Thyroid gland (tissue), 4 donors: ENCODE measurements at regions not wholly inside any gene's neighbourhood (a gene's known extent, or its start where the extent isn't known, plus 50 kb on each side); places are given as distances from the start of the nearest gene placed in this dataset.

Experiments used
- DNase-seq, 2 donors: peaks; one replicate each; pipeline ENCODE4 v3.0.0-alpha.2; 2019
- H3K27ac ChIP-seq, 3 donors: fragments of 200-600 bp; sonication (generic); 1 replicate in 2 of 3; 2 replicates in 1 of 3; pipeline ENCODE4 v1.5.1; 2016 to 2019; ENCODE audit warnings: mild to moderate bottlenecking in 1 of 3, moderate library complexity in 1 of 3
- H3K27me3 ChIP-seq: fragments of 200-600 bp; sonication (generic); one replicate; pipeline ENCODE4 v1.5.1; 2019
- H3K36me3 ChIP-seq, 2 donors: fragments of 200-600 bp; sonication (generic); one replicate each; pipeline ENCODE4 v1.5.1; 2016 to 2019
- H3K4me1 ChIP-seq, 2 donors: fragments of 200-600 bp; sonication (generic); one replicate each; pipeline ENCODE4 v1.5.1; 2017 to 2019
- H3K4me3 ChIP-seq, 3 donors: fragments of 200-600 bp; sonication (generic); replicated peaks in 1 of 3; 1 replicate in 2 of 3; 2 replicates in 1 of 3; pipeline ENCODE4 v1.5.1; 2016; ENCODE audit warnings: mild to moderate bottlenecking in 1 of 3
- H3K9me3 ChIP-seq: fragments of 200-600 bp; sonication (generic); one replicate; pipeline ENCODE4 v1.5.1; 2017
- CTCF ChIP-seq, 6 experiments: fragments of 200-600 bp in 3 of 6; fragments of 450-650 bp in 3 of 6; sonication (generic) in 3 of 6; IDR thresholded peaks; one replicate each; pipeline ENCODE4 v1.5.1; 2016 to 2019; ENCODE audit warnings: antibody characterized with exemption in 6 of 6, mild to moderate bottlenecking in 2 of 6, inconsistent platforms in 1 of 6, moderate library complexity in 1 of 6
- POLR2A ChIP-seq, 2 donors: fragments of 450-650 bp; IDR thresholded peaks; one replicate each; pipeline ENCODE4 v1.6.1; 2017; ENCODE audit warnings: antibody characterized with exemption in 2 of 2, mild to moderate bottlenecking in 2 of 2, moderate library complexity in 1 of 2
- WGBS, 2 donors: methylation state at CpG; one replicate each; pipeline ENCODE4 v1.1.5; 2017; 5-methylcytosine and 5-hydroxymethylcytosine counted together
- intact Hi-C: fragments of 100-400 bp; cut with DNase I; formaldehyde crosslinking; loops from one replicate; pipeline ENCODE4 v1.15.1; 2023

GRCh38 chr15:79195802-79196201 is 86.7 kb upstream of the ANKRD34C start:
- 61 to 70% methylated on average over 4 to 5 of the region's 5 CpGs for WGBS, 2 donors
- intact Hi-C loops = no loop called here
- H3K36me3 ChIP-seq = no peaks in the 10 kb centered on the region
- H3K27me3 ChIP-seq = peaks cover 4% of the 10 kb centered on the region
- H3K9me3 ChIP-seq = no peaks in the 10 kb centered on the region
- no peak overlapping the region for H3K4me3 ChIP-seq
- H3K4me1 ChIP-seq = no peaks in the 10 kb centered on the region
- DNase-seq = no peak
- H3K27ac ChIP-seq = no peak overlapping the region
- no peak for TF ChIP-seq POLR2A (IDR thresholded peaks at IDR 0.05)
- TF ChIP-seq CTCF (IDR thresholded peaks at IDR 0.05) = no peak

GRCh38 chr15:79195239-79195638 is 87.3 kb upstream of the ANKRD34C start:
- Histone ChIP-seq H3K9me3 (no peaks in the 10 kb centered on the region), H3K4me3 (no peak overlapping the region), H3K27me3 (peaks cover 4% of the 10 kb centered on the region), H3K36me3 (no peaks in the 10 kb centered on the region), H3K27ac (no peak overlapping the region), H3K4me1 (no peaks in the 10 kb centered on the region)
- no peak for DNase-seq
- 59 to 63% methylated on average over 4 of the region's 4 CpGs for WGBS, 2 donors
- TF ChIP-seq POLR2A (IDR thresholded peaks at IDR 0.05) (no peak), CTCF (IDR thresholded peaks at IDR 0.05) (no peak)
- intact Hi-C loops = no loop called here

- Histone ChIP-seq H3K4me1 (no peaks in the 10 kb centered on the region), H3K27ac (no peak overlapping the region), H3K27me3 (peaks cover 4% of the 10 kb centered on the region), H3K36me3 (no peaks in the 10 kb centered on the region), H3K9me3 (no peaks in the 10 kb centered on the region), H3K4me3 (no peak overlapping the region)
- intact Hi-C loops = no loop called here
- DNase-seq = no peak
- 63 to 76% methylated on average over 3 of the region's 3 CpGs for WGBS, 2 donors
- TF ChIP-seq POLR2A (IDR thresholded peaks at IDR 0.05) = no peak
- no peak for TF ChIP-seq CTCF (IDR thresholded peaks at IDR 0.05)
Measured at GRCh38 chr15:79194386-79194785, 88.1 kb upstream of the ANKRD34C start.

- no peaks in the 10 kb centered on the region for H3K36me3 ChIP-seq
- H3K9me3 ChIP-seq = no peaks in the 10 kb centered on the region
- intact Hi-C loops = no loop called here
- no peak for DNase-seq
- peaks cover 4% of the 10 kb centered on the region for H3K27me3 ChIP-seq
- no peaks in the 10 kb centered on the region for H3K4me1 ChIP-seq
- TF ChIP-seq CTCF (IDR thresholded peaks at IDR 0.05) (no peak), POLR2A (IDR thresholded peaks at IDR 0.05) (no peak)
- WGBS, 2 donors = 86 to 96% methylated on average over 2 of the region's 2 CpGs
- H3K27ac ChIP-seq = no peak overlapping the region
- H3K4me3 ChIP-seq = no peak overlapping the region
Measured at GRCh38 chr15:79193549-79193948, 89.0 kb upstream of the ANKRD34C start.

GRCh38 chr15:79193103-79193502 is 89.4 kb upstream of the ANKRD34C start:
- 57% methylated on average over 6 of the region's 6 CpGs for WGBS, 2 donors
- intact Hi-C loops = no loop called here
- Histone ChIP-seq H3K4me3 (no peak overlapping the region), H3K9me3 (no peaks in the 10 kb centered on the region), H3K36me3 (no peaks in the 10 kb centered on the region), H3K27me3 (peaks cover 4% of the 10 kb centered on the region), H3K4me1 (no peaks in the 10 kb centered on the region), H3K27ac (no peak overlapping the region)
- DNase-seq = no peak
- TF ChIP-seq CTCF (IDR thresholded peaks at IDR 0.05) (no peak), POLR2A (IDR thresholded peaks at IDR 0.05) (no peak)
